ENCODE measurements at regions not wholly inside any gene's neighbourhood (a gene's known extent, or its start where the extent isn't known, plus 50 kb on each side); places are given as distances from the start of the nearest gene placed in this dataset.

DNA sequence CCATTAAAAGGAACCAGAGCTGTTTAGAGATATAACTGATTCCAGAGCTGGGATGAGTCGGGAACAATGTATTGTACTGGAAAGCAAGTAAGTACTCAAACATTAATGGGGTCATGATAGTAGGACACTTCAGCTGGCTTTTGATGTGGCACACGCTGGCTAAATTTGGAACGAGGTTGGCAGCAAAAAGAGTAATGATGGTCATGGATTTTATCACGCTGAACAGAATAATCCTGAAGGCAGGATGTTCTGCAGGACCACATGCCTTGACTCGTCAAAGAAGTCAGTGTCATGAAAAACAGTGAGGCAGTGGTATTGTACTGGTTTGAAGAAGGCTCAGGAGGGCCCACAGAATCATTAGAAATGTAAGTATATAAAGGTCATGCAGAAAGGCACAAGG is 220.3 kb downstream of the SNX13 start:
- ATAC-seq (no peak), DNase-seq (ENCODE audit: low read depth, low spot score) (no peak)
- no peaks in the 10 kb centered on the region for H3K27me3 ChIP-seq (ENCODE audit: insufficient read depth, low read length)
- no peaks in the 10 kb centered on the region for H3K9me3 ChIP-seq (ENCODE audit: control insufficient read depth in 1 of 2, insufficient read depth in 1 of 2, low read depth in 1 of 2, low read length in 2 of 2)
- H3K4me1 ChIP-seq (ENCODE audit: control insufficient read depth in 1 of 2, insufficient read depth in 2 of 2, low read length in 2 of 2) = no peaks in the 10 kb centered on the region
- no peaks in the 10 kb centered on the region for H3K36me3 ChIP-seq (ENCODE audit: control insufficient read depth in 1 of 2, insufficient read depth in 2 of 2, low read length in 2 of 2)
- no peak overlapping the region for H3K9ac ChIP-seq (ENCODE audit: low read length)
- H3K79me2 ChIP-seq (ENCODE audit: insufficient read depth, low read length) = no peaks in the 10 kb centered on the region
- ChIA-PET CTCF (no interaction called here), RAD21 (ENCODE audit: low non-redundant PET in 1 of 2, low total read pairs in 2 of 2, uncharacterized antibody in 2 of 2, unreplicated experiment in 2 of 2) (no interaction called here), POLR2A (no interaction called here)
- no peaks in the 10 kb centered on the region for H4K20me1 ChIP-seq (ENCODE audit: insufficient read depth)
- no peak overlapping the region for H2AFZ ChIP-seq (ENCODE audit: low read depth, low read length, poor library complexity, severe bottlenecking)
- BruUV-seq (replicated peaks) = no TSS peak
- no peak overlapping the region for H3K27ac ChIP-seq (ENCODE audit: low read depth, low read length)
- no peak overlapping the region for H3K4me3 ChIP-seq (replicated peaks in 1 of 2; ENCODE audit: low read depth in 1 of 2, low read length in 2 of 2)
- TF ChIP-seq POLR2AphosphoS5 (IDR thresholded peaks at IDR 0.05; ENCODE audit: low read depth, low read length) = no peak
- no peak for TF ChIP-seq SRF (IDR thresholded peaks at IDR 0.05; ENCODE audit: low read depth)
- TF ChIP-seq, protein P1, sequence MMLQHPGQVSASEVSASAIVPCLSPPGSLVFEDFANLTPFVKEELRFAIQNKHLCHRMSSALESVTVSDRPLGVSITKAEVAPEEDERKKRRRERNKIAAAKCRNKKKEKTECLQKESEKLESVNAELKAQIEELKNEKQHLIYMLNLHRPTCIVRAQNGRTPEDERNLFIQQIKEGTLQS (IDR thresholded peaks at IDR 0.05) = no peak
- no peak for TF ChIP-seq SP1 (IDR thresholded peaks at IDR 0.05; ENCODE audit: low read depth)
- TF ChIP-seq EZH2 (IDR thresholded peaks at IDR 0.05) = no peak
- TF ChIP-seq RAD21 (IDR thresholded peaks at IDR 0.05; ENCODE audit: low read depth) = no peak
- TF ChIP-seq, protein P2, sequence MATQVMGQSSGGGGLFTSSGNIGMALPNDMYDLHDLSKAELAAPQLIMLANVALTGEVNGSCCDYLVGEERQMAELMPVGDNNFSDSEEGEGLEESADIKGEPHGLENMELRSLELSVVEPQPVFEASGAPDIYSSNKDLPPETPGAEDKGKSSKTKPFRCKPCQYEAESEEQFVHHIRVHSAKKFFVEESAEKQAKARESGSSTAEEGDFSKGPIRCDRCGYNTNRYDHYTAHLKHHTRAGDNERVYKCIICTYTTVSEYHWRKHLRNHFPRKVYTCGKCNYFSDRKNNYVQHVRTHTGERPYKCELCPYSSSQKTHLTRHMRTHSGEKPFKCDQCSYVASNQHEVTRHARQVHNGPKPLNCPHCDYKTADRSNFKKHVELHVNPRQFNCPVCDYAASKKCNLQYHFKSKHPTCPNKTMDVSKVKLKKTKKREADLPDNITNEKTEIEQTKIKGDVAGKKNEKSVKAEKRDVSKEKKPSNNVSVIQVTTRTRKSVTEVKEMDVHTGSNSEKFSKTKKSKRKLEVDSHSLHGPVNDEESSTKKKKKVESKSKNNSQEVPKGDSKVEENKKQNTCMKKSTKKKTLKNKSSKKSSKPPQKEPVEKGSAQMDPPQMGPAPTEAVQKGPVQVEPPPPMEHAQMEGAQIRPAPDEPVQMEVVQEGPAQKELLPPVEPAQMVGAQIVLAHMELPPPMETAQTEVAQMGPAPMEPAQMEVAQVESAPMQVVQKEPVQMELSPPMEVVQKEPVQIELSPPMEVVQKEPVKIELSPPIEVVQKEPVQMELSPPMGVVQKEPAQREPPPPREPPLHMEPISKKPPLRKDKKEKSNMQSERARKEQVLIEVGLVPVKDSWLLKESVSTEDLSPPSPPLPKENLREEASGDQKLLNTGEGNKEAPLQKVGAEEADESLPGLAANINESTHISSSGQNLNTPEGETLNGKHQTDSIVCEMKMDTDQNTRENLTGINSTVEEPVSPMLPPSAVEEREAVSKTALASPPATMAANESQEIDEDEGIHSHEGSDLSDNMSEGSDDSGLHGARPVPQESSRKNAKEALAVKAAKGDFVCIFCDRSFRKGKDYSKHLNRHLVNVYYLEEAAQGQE (IDR thresholded peaks at IDR 0.05; ENCODE audit: low read depth) = no peak
- TF ChIP-seq ELF1 (IDR thresholded peaks at IDR 0.05; ENCODE audit: borderline replicate concordance, low read depth) = no peak
- no peak for TF ChIP-seq EZH2phosphoT487 (IDR thresholded peaks at IDR 0.05; ENCODE audit: borderline replicate concordance)
- TF ChIP-seq, protein P3, sequence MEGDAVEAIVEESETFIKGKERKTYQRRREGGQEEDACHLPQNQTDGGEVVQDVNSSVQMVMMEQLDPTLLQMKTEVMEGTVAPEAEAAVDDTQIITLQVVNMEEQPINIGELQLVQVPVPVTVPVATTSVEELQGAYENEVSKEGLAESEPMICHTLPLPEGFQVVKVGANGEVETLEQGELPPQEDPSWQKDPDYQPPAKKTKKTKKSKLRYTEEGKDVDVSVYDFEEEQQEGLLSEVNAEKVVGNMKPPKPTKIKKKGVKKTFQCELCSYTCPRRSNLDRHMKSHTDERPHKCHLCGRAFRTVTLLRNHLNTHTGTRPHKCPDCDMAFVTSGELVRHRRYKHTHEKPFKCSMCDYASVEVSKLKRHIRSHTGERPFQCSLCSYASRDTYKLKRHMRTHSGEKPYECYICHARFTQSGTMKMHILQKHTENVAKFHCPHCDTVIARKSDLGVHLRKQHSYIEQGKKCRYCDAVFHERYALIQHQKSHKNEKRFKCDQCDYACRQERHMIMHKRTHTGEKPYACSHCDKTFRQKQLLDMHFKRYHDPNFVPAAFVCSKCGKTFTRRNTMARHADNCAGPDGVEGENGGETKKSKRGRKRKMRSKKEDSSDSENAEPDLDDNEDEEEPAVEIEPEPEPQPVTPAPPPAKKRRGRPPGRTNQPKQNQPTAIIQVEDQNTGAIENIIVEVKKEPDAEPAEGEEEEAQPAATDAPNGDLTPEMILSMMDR (IDR thresholded peaks at IDR 0.05 in 2 of 3, conservative IDR thresholded peaks at IDR 0.05 in 1 of 3; ENCODE audit: borderline replicate concordance in 1 of 3, insufficient read depth in 1 of 3, low read depth in 2 of 3, low read length in 2 of 3) = no peak
- intact Hi-C loops (cut with micrococcal nuclease) = no loop called here
- no peak overlapping the region for H3K4me2 ChIP-seq (ENCODE audit: low read length)
- H3K9me2 ChIP-seq (ENCODE audit: insufficient read depth) = no peaks in the 10 kb centered on the region
